Suprapubic skin (tissue), 4 donors: ENCODE measurements at regions not wholly inside any gene's neighbourhood (a gene's known extent, or its start where the extent isn't known, plus 50 kb on each side); places are given as distances from the start of the nearest gene placed in this dataset.

ENCODE experiments used
- EP300 ChIP-seq: sonication (generic); formaldehyde crosslinking; IDR thresholded peaks from one replicate; pipeline ENCODE4 v1.6.1; 2017; ENCODE audit warnings: antibody characterized with exemption
- POLR2A ChIP-seq, 2 donors: fragments of 450-650 bp; IDR thresholded peaks; one replicate each; pipeline ENCODE4 v1.6.1; 2017; ENCODE audit warnings: antibody characterized with exemption in 2 of 2, mild to moderate bottlenecking in 2 of 2, moderate library complexity in 2 of 2
- POLR2AphosphoS5 ChIP-seq, 3 donors: sonication (generic); formaldehyde crosslinking; IDR thresholded peaks; one replicate each; pipeline ENCODE4 v1.6.1; 2017; ENCODE audit warnings: antibody characterized with exemption in 3 of 3
- TF ChIP-seq, protein P1 (sequence below), 2 donors: fragments of 200-600 bp in 1 of 2; fragments of 450-650 bp in 1 of 2; sonication (generic) in 1 of 2; IDR thresholded peaks; one replicate each; pipeline ENCODE4 v1.5.1; 2016 to 2019; ENCODE audit warnings: antibody characterized with exemption in 2 of 2, mild to moderate bottlenecking in 1 of 2, moderate library complexity in 1 of 2

DNA sequence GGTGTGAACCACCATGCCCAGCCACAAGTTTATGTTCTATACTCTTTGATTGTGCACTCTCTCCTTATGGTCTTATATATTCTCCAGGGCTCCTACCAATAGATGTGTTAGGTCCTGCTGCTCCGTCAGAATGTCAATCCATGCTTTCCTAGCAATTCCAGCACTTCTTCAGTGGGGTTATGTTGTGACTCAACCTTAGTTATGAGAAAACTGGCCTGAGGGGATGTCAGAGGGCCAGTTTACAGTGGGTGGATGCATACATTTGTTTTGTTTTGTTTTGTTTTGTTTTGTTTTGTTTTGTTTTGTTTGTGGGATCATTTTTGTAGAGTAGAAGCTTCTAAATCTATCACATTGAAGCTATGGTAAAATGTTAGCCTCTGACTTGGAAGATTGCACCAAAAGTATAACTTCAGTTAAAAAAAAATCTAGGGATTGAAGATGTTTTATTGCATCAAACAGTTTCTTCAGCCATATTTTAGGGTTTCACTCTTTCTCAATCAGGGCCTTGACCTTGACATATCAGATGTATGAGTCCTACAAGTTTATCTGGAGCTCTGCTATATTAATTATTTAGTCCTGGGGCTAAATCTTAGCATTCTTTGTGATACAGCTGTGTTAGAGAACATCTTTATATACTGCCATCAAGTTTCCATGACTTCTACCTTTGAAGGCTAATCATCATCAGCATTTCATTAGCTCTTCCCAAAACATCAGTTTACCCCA is 191.6 kb upstream of the CNTN5 start:
- TF ChIP-seq POLR2A (IDR thresholded peaks at IDR 0.05): no peak
- TF ChIP-seq, protein P1, sequence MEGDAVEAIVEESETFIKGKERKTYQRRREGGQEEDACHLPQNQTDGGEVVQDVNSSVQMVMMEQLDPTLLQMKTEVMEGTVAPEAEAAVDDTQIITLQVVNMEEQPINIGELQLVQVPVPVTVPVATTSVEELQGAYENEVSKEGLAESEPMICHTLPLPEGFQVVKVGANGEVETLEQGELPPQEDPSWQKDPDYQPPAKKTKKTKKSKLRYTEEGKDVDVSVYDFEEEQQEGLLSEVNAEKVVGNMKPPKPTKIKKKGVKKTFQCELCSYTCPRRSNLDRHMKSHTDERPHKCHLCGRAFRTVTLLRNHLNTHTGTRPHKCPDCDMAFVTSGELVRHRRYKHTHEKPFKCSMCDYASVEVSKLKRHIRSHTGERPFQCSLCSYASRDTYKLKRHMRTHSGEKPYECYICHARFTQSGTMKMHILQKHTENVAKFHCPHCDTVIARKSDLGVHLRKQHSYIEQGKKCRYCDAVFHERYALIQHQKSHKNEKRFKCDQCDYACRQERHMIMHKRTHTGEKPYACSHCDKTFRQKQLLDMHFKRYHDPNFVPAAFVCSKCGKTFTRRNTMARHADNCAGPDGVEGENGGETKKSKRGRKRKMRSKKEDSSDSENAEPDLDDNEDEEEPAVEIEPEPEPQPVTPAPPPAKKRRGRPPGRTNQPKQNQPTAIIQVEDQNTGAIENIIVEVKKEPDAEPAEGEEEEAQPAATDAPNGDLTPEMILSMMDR (IDR thresholded peaks at IDR 0.05): no peak
- no peak for TF ChIP-seq POLR2AphosphoS5 (IDR thresholded peaks at IDR 0.05)
- TF ChIP-seq EP300: no peak
